ENCODE measurements at regions not wholly inside any gene's neighbourhood (a gene's known extent, or its start where the extent isn't known, plus 50 kb on each side); places are given as distances from the start of the nearest gene placed in this dataset.
"Not testable (repeated sequence)": the region's sequence is repeated elsewhere in the genome, so short reads cannot be mapped to it uniquely, and the experiment has no call there.

DNA sequence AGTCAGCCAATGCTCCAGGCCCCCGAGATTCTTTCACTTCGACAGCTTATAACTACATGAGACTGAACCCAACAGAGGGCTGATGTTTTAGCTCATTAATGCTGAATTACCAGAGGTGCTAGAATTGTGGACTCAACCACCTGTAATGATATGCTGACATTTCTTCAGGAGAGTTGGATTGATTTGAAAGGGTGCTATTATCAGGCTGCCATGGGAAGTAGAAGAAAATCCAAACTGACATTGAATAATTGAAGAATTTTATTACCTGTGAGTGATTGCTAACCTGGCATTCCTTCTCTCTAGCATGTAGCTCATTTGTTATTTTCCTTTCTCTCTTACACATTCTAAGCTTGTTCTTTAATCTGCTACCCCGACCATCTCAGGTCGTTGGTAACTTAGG lies 488.8 kb downstream of the PID1 start:
- no peak for DNase-seq

DNA sequence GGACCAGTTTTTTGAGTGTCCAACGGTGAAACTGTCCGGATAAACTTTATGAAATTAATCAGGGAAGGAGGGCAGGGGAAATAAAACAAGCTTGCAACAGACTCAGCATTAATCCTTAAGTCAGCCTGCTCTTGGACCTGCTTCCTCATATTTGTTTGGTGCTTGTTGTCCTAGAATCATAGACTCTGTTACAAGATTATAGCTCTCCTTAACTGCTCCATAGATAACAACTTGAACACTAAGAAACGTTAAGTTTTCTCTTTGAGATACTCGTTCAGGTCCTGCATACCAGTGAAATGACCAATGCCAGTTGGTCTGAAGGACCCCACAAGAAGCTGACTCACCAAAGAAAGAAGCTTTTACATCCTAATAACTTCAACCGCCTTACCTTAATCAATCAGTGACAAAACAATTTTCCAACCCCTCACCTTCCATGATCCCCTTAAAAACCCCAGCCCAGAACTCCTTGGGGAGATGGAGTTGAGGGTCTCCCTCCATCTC lies 493.2 kb downstream of the PID1 start:
- DNase-seq = no peak

DNA sequence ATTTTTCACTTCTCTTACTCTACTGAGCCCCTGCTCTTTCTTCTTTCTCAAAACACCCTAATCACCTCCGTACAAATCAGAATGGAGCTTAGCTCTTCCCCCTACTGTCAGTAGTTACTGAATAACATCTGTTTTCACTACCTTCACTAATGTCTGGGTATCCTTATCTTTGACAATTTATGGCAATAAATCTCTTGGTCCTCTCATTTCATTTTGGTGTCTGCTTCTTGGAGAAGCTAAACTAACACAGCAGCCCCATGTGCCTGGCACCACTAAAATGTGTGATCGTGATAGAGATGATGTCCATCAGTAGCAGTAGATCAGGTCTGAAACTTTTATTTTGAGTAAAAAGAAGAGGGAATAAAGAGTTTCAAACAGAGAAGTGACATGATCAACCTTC lies 496.5 kb downstream of the PID1 start:
- no peak for DNase-seq

DNA sequence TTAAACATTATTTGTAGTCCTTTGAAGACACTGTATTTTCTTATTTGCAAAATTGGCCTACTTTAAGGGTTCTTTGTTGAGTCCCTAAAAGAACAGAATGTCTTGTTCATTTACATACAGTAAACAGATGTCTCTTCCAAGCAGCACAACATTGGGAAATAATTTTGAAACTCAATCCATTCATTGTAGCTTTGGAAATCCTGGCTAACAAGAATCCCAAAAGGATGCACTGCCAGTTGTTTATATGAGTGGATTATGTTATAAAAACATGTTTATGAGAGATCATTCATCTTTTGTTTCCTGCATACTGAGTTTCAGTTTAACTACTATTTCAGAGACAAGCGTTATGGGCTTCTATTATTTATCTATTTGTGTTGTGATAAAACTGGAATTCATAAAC lies 499.3 kb downstream of the PID1 start:
- no peak for DNase-seq

DNA sequence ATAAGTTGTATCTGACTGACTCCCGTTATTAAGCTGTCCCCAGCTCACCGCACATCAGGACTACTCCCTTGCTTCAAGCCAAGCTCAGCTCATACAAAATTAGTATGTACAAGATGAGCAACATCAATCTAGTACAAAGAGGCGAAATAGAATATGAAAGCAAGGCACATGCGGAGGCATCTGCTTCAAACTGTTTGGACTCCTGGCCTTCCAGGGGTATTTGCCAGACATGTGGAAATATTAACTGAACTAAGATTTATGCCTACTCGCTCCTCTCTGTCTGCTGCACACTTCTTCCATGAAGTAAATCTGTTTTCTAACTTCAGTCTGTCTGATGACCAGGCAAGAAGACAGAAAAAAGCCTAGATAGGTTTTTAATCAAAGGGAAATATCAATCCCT lies 499.8 kb downstream of the PID1 start:
- no peak for DNase-seq

DNA sequence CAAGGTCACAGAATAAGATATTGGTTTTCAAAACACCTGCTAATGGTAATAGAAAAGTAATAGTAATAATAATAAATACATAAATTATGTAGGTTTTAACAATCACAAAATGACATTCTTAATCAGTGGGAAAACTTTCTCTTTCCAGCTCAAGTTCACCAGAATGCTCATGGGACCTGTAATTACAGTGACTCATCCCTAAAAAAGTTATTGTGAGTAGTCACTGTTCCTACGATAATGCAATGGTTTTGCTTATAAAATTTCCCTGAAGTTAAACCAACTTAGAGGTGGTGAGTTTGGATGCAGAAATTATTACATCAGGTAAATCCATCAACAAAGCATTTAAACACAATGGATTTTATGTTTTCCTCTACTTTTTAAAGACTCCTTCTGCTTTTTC lies 502.3 kb downstream of the PID1 start:
- no peak for DNase-seq

DNA sequence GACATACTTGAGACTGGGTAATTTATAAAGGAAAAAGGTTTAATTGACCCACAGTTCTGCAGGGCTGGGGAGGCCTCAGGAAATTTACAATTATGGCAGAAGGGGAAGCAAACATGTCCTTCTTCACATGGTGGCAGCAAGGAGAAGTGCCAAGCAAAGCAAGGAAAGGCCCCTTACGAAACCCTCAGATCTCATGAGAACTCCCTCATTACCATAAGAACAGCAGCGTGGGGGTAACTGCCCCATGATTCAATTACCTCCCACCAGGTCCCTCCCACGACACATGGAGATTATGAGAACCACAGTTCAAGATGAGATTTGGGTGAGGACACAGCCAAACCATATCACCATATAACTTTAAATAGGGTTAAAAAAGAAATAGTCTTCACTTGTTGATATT lies 502.9 kb downstream of the PID1 start:
- not testable (repeated sequence) for DNase-seq

DNA sequence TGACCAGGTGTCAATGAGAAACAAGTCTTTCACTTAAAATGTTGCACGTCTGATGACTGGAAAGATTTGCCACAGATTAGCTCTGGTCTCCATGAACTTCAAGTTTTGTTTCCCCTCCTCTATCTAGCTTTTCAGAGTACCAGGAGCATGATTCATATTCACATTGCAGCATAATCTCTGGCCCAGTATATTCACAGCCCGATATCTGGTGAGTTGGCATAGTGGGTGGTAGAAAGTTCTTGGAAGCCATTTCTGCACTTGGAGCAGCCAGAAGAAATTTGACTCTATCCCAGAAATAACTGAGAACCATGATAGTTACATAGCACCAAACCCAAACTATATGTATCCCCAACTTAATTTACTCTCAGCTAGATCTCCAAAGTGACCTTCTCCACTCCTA lies 503.9 kb downstream of the PID1 start:
- DNase-seq = no peak

DNA sequence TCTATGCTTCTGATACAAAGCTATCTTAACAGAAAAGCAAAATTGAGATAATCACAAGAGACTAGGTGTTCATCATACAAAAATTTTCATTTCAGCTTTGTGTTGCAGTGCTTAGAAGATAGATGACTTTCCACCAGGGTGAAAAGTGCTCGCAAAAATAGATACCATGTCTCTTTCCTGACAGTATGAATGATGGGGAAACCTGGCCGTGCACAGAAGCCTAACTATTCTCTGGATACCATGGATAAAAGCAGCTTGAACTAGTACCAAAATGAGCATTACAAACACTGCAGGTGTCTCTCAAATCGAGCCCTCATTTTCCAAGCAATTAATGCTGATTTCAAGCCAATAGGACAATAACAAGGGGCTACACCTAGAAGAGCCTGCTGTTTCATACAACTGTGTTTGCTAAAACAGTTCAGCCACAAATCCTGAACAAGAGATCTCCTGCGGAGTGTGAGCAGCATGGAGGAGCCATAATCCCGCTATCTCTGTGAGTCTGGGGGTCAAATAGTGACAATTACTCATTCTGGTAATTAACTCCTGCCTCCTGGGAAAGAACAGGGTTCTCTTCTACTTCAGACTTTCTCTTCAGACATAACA lies 507.6 kb downstream of the PID1 start:
- DNase-seq = no peak

DNA sequence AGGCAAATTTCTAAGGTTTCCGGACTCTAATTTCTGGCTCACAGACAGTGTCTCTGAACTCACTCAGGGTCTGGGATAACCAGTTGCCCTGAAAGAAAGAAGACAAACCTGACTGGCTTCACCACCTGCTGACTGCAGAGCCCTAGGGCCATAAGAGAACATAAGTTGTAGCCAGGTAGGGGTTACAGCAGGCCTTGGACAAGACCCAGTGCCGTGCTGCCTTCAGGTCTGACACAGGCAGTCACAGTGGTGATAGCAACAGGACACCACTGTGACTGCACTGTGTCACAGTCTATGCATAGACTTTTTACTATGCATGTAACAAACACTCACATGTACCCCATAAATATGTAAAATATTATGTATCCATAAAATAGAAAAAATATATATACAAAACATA lies 508.5 kb downstream of the PID1 start:
- no peak for DNase-seq

DNA sequence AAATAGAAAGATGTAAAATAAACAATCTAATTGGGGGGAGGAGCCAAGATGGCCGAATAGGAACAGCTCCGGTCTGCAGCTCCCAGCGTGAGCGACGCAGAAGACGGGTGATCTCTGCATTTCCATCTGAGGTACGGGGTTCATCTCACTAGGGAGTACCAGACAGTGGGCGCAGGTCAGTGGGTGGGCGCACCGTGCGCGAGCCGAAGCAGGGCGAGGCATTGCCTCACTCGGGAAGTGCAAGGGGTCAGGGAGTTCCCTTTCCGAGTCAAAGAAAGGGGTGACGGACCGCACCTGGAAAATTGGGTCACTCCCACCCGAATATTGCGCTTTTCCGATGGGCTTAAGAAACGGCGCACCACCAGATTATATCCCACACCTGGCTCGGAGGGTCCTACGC lies 515.4 kb downstream of the PID1 start:
- not testable (repeated sequence) for DNase-seq

DNA sequence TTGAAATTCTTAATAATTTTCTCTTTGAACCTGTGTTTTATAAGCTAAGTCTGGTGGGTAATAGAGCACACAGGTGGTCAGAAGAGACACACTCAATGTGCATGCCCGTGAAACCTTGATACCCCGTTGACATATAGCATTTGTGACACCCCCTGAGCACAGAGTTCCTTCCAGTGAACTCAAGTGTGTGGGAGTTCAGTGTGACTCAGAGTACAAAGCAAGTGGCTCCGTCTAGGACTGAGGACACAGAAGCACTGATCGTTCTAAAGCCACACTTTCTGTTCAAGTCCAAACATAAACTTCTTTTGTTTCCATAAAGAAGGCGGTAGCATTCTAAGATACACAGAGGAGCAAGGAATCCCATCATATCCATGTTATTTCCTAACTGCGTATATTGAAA lies 523.6 kb downstream of the PID1 start:
- DNase-seq = no peak

DNA sequence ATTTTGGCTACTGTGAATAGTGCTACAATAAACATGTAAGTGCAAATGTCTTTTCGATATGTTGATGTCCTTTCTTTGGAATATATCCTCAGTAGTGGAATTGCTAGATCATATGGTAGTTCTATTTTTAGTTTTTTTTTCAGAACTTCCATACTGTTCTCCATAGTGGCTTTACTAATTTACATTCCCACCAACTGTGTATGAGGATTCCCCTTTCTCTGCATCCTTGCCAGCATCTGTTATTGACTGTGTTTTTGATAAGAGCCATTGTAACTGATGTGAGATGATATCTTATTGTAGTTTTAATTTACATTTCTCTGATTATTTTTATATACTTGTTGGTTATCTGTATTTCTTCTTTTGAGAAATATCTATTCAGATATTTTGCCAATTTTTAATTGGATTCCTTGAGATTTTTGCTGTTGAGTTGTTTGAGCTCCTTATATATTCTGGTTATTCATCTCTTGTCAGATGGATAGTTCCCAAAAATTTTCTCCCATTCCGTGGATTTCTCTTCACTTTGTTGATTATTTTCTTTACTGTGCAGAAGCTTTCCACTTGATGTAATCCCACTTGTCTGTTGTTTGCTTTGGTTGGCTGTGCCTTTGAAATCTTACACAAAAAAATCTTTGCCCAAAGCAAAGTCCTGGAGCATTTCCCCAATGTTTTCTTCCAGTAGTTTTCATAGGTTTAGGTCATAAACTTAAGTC lies 532.3 kb downstream of the PID1 start:
- no peak for DNase-seq

DNA sequence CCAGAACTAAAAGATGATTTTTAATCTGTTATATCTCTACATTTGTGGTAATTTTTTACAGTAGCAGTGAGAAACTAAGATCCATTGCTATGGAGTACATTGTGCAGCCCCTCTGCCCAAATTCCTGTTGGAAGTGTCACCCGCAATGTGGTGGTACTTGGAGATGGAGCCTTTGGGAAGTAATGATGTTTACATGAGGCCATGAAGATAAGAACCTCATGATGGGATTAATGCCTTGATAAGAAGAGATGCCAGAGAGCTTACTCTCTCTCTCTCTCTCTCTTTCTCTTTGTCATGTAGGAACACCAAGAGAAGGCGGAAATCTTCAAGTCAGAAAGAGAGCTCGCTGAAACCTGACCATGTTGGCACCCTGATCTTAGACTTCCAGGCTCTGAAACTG lies 535.4 kb downstream of the PID1 start:
- DNase-seq = no peak

DNA sequence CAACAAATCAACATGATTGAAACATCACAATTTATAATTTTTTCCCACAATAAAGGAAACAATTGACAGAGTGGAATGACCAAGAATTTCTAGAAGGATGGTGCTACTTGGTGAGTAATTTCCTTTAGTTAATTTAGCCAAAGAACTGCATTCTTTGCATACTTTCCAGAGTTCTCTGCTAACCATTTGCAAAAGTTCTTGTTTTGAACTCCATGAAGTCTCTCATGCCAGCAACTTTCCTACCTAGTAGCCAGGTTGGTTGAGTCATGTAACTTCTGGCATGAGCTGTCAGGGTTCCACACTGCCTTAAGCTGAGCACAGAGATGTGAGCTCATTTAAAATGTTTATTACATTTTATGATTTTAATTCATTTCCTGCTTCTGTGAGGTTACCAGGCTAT lies 539.6 kb downstream of the PID1 start:
- DNase-seq = no peak

DNA sequence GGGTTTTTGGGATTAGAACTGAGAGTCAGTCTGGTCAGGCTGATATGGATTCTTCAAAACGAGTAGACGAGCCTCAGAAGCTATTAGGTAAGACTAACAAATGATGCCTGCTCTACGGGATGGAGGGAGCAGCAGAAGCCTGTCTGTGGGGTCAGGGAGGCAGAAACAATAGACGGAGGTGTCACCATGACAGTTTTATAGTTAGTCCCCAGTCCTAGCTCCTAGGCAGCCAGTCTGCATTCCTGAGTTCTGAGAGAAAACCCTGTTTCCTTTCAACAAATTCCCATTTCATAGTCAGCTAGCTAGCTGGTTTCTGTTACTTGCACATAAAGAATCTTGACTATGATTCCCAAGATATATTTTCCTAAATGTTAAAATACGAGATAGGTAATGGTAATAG lies 542.1 kb downstream of the PID1 start:
- DNase-seq = no peak

DNA sequence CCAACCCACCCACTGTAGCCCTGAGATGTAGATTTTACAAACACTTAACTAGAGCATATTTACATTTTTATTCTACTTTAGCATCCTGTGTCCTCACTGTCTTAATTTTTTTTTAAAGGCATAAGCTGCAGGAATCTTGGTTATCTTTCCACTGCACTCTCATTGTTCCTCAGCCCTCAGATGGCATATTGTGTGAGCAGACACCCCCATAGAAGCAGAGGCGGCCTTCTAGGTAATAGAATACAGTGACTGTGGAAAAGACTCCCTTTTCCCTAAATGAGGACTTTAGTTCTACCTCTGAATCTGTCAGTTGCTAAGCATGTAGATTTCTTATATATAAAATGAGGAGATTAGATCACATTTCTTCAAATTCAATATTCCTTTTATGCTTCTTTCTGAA lies 543.5 kb upstream of the SPHKAP start:
- no peak for DNase-seq

DNA sequence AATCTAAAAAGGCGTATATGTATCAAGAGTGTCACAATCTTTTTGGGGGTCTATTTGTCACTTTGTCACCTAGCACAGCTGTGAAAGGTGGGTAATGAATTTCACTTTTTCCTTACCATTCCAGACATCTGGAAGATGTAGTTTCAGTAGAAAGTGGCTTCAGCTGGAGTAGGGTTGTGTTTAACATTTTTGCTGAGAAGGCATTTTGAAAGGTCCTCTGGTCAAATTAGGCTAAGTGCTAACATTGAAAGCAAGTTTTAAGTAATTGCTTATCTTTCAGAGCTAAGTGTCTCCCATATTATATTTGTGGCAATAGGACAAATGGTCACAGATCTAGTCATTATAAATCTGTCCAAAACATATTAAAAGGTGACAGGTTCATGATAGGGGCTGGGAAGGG lies 542.1 kb upstream of the SPHKAP start:
- DNase-seq = no peak

DNA sequence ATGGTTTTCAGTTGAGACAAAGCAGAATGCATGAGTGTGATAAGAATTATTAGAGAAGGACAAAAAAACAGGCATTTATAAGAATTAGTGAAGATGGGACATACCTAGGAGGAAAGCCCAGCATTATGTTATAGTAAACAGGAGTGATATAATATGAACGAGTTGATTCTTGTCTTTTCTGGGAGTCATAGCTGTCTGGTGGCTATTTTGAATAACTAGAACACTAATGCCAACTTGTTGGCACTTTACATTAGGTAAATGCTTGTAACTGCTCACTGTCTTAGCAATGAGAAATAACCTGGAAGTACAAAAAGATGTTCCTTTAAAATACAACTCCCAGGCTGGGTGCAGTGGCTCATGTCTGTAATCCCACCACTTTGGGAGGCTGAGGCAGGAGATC lies 540.8 kb upstream of the SPHKAP start:
- DNase-seq = no peak

DNA sequence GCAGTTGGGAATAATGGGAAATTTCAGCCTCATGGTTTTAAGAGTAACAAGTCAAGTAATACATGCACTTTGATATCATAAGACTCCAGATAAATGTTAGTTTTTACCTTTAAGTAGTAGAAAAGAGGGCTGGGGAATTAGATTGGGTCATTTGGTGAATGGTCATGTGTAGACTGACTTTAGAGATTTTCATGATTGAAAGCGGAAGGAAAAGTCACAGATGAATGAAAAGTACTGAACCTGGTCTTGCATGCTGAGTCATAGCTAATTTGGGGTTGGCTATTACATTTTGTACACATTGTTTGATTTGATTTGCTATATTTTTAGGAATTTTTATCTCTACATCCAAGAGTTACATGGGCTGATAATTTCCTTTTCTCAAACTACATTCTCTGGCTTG lies 539.4 kb upstream of the SPHKAP start:
- DNase-seq = no peak

DNA sequence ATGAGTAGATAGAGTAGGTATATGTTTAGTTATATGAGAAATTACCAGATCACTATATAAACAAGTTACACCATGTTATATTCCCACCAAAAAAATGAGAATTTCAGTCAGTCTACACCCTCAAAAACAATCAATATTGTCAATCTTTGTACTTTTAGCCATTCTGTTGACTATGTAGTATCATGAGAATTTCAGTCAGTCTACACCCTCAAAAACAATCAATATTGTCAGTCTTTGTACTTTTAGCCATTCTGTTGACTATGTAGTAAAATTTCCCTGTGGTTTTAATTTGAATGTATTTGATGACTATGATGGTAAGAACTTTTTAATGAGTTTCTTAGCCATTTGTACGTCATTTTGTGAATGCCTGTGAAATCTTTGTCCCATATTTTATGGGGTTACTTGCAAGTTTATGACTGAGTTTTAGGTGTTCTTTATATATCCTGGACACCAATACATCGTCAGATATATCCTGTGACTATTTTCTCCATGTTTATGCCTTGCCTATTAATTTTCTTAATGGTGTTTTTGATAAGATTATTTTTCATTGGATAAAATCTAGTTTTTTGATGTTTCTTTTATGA lies 528.4 kb upstream of the SPHKAP start:
- no peak for DNase-seq

DNA sequence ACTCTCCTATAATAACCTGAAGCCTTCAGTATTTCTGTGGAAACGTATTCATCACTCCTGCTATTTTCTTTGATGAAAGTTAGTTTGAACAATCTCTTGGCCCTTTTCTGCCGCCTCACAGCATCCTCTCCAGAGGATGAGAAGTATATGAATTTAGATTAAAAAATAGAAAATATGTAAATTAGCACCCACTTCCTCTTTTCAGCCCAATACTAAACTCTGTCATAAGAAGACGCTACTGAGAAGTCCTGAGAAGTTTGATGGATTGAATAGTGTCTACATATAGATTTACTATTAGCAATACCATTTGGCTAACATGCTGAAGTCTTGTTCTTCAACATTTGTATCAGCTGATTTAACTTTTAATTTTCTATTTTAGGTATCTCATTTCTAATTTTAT lies 526.4 kb upstream of the SPHKAP start:
- no peak for DNase-seq

DNA sequence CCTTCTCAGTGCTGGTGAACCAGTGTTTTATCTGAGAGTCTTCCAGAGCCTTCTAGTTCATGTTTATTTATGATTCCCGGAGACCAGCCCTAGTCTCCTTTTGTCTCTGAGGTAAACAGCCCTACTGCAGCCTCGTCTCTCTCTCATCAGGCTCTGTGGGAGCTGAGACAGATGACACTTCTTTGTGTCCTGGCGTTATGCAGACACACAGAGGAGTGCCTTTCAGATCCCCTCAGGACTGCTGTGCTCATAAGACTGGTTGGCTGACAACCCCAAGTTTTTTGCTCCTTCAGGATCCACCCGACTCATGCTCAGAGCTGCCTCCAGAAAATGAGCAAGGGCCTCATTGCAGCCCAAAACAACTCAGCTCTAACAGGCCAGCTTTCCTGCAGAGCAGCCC lies 523.8 kb upstream of the SPHKAP start:
- no peak for DNase-seq

DNA sequence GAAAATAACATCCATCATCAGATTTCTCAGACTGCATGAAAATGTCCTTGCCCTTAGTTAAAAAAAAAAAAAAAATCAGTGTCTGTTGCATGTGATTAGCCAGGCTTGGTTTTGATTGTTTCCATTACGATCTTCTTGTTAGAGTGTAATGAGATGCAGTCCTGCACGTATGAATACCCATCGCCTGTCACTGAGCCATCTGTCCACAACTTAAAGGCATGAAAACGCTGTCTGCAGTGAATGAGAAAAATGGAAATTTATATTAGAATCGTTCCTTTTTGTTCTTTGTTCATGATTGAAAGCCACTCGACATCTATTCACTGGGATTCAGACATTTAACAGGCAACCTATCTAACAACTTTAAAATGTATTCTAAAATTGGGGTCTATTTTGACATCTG lies 521.7 kb upstream of the SPHKAP start:
- no peak for DNase-seq

DNA sequence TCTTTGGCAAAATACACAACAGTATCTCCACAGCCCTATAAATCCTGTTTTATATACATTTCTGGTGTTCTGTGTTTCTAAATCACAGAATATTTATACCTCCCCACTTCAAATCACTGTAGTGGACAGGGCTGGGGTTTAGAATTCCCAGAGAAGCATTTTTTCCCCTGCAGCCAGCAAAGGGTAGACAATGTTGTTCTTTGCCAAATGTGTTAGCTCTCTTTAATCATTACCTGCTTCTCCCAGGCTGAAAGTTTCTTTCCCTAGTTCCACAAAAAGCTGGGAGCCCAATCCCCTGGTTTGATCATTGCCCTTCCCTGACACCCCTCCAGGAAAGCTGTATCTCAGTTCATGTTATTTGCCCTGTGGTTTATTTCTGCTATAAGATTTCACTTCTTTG lies 520.0 kb upstream of the SPHKAP start:
- DNase-seq = no peak

Data from SHP77 treated with DMSO at 0.1 percent for 48 hours (cell line).